Gastrocnemius medialis (tissue), 4 donors: ENCODE measurements at regions not wholly inside any gene's neighbourhood (a gene's known extent, or its start where the extent isn't known, plus 50 kb on each side); places are given as distances from the start of the nearest gene placed in this dataset.

Experiments
- ATAC-seq, 2 donors: fragments of 150-250 bp; one replicate each; pipeline ENCODE4 v1.9.1; 2016
- DNase-seq, 2 donors: peaks; one replicate each; pipeline ENCODE4 v3.0.0-alpha.2; 2019
- H3K27ac ChIP-seq, 4 donors: fragments of 200-600 bp; sonication (generic); 1 replicate in 1 of 4; 2 replicates in 3 of 4; pipeline ENCODE4 v1.5.1; 2016 to 2018; ENCODE audit warnings: mild to moderate bottlenecking in 2 of 4, moderate library complexity in 1 of 4
- H3K27me3 ChIP-seq, 3 donors: fragments of 200-600 bp; sonication (generic) in 2 of 3; 1 replicate in 1 of 3; 2 replicates in 2 of 3; pipeline versions ENCODE4 v1.5.1 to v1.6.0; 2016 to 2019; ENCODE audit warnings: mild to moderate bottlenecking in 1 of 3, moderate library complexity in 1 of 3
- H3K36me3 ChIP-seq, 2 donors: fragments of 200-600 bp; sonication (generic) in 1 of 2; one replicate each; pipeline ENCODE4 v1.5.1; 2017 to 2018
- H3K4me1 ChIP-seq, 2 donors: fragments of 200-600 bp; sonication (generic) in 1 of 2; one replicate each; pipeline ENCODE4 v1.5.1; 2016 to 2017; ENCODE audit warnings: mild to moderate bottlenecking in 2 of 2
- H3K4me3 ChIP-seq, 4 donors: fragments of 200-600 bp; sonication (generic) in 3 of 4; 1 replicate in 1 of 4; 2 replicates in 3 of 4; pipeline ENCODE4 v1.5.1; 2016 to 2019; ENCODE audit warnings: mild to moderate bottlenecking in 2 of 4
- H3K9me3 ChIP-seq, 3 donors: fragments of 200-600 bp; sonication (generic) in 2 of 3; 1 replicate in 1 of 3; 2 replicates in 2 of 3; pipeline ENCODE4 v1.5.1; 2016 to 2019
- CTCF ChIP-seq, 5 experiments: fragments of 450-650 bp in 3 of 5; fragments of 200-600 bp in 2 of 5; sonication (generic) in 2 of 5; IDR thresholded peaks in 4 of 5; conservative IDR thresholded peaks in 1 of 5; 1 replicate in 4 of 5; 2 replicates in 1 of 5; pipeline ENCODE4 v1.5.1; 2016 to 2019; ENCODE audit warnings: antibody characterized with exemption in 5 of 5, mild to moderate bottlenecking in 3 of 5, moderate library complexity in 3 of 5
- POLR2A ChIP-seq, 2 donors: fragments of 450-650 bp; IDR thresholded peaks; one replicate each; pipeline ENCODE4 v1.6.1; 2017; ENCODE audit warnings: antibody characterized with exemption in 2 of 2, mild to moderate bottlenecking in 2 of 2, moderate library complexity in 2 of 2
- in situ Hi-C, 4 donors: fragments of 200-750 bp; cut with MboI; loops; one replicate each; pipeline versions ENCODE4 v1.15.0 to v1.8.0; 2017; ENCODE audit warnings: low sequenced_read_pairs in 4 of 4
- intact Hi-C: fragments of 100-400 bp; cut with DNase I; formaldehyde crosslinking; loops from one replicate; pipeline ENCODE4 v1.15.1; 2023; ENCODE audit warnings: low total_unique reads

DNA sequence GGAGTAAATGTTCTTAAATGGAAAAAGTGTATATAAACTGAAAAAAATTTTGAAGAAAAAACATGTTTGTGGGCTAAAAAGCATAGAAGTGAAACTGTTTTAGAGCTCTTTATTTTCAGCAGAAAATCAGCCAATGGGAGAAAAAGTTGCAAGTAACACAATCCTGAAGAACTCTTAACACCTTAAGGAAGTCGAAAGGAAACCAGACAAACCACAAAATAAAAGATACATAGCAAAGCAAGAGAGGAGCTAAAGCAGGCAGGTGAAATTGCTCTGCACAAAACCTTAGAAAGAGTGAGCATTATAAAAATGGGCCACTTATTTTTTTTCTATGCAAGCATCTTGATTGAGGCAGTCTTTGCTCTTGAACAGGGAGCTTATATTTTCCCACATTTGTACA is 300.5 kb downstream of the RAP2B start:
- H3K4me3 ChIP-seq: no peak overlapping the region
- no peaks in the 10 kb centered on the region for H3K27me3 ChIP-seq
- ATAC-seq: no peak
- in situ Hi-C loops (no loop called here), intact Hi-C loops (no loop called here)
- H3K36me3 ChIP-seq: no peaks in the 10 kb centered on the region
- no peak for DNase-seq
- no peaks in the 10 kb centered on the region for H3K9me3 ChIP-seq
- no peaks in the 10 kb centered on the region for H3K4me1 ChIP-seq
- no peak for TF ChIP-seq CTCF (IDR thresholded peaks at IDR 0.05 in 4 of 5, conservative IDR thresholded peaks at IDR 0.05 in 1 of 5)
- no peak for TF ChIP-seq POLR2A (IDR thresholded peaks at IDR 0.05)
- H3K27ac ChIP-seq: no peak overlapping the region

DNA sequence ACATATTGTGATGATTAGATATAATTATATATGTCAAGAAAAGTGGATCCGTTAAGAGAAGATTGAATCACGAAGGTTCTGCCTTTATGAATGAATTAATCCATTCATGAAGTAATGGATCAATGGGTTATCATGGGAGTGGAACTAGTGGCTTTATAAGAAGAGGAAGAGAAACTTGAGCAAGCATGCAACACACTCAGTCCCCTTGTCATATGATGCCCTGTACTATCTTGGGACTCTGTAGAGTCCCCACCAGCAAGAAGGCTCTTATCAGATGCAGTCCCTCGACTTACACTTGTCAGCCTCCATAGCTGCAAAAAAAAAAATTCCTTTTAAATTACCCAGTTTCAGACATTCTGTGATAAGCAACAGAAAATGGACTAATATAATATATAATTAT is 301.9 kb downstream of the RAP2B start:
- Histone ChIP-seq H3K4me1 (no peaks in the 10 kb centered on the region), H3K27me3 (no peaks in the 10 kb centered on the region), H3K9me3 (no peaks in the 10 kb centered on the region), H3K27ac (no peak overlapping the region), H3K36me3 (no peaks in the 10 kb centered on the region), H3K4me3 (no peak overlapping the region)
- TF ChIP-seq CTCF (IDR thresholded peaks at IDR 0.05 in 4 of 5, conservative IDR thresholded peaks at IDR 0.05 in 1 of 5) (no peak), POLR2A (IDR thresholded peaks at IDR 0.05) (no peak)
- in situ Hi-C loops (no loop called here), intact Hi-C loops (no loop called here)
- no peak for ATAC-seq
- DNase-seq: no peak

DNA sequence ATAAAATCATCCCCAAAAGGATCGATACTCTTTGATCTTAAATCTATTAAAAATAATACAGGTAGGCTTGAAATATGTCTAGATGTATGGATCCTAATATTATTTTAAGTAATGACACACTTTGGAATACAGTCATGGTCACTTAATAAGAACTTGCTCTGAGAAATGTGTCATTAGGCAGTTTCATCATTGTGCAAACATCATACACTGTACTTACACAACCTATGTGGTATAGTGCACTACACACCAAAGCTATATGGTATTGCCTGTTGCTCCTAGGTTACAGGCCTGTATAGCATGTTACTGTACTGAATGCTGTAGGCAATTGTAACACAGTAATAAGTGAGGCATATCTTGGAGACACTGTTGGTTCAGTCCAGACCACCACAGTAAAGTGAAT is 307.1 kb downstream of the RAP2B start:
- DNase-seq (no peak), ATAC-seq (no peak)
- Histone ChIP-seq H3K36me3 (no peaks in the 10 kb centered on the region), H3K27me3 (no peaks in the 10 kb centered on the region), H3K9me3 (no peaks in the 10 kb centered on the region), H3K4me3 (no peak overlapping the region), H3K27ac (no peak overlapping the region), H3K4me1 (no peaks in the 10 kb centered on the region)
- TF ChIP-seq POLR2A (IDR thresholded peaks at IDR 0.05): no peak
- TF ChIP-seq CTCF (IDR thresholded peaks at IDR 0.05 in 4 of 5, conservative IDR thresholded peaks at IDR 0.05 in 1 of 5): no peak
- in situ Hi-C loops: no loop called here
- intact Hi-C loops: no loop called here

GRCh38 chr3:153484842-153485241 is 322.8 kb downstream of the RAP2B start:
- Histone ChIP-seq H3K36me3 (no peaks in the 10 kb centered on the region), H3K4me1 (no peaks in the 10 kb centered on the region), H3K4me3 (no peak overlapping the region), H3K9me3 (no peaks in the 10 kb centered on the region), H3K27ac (no peak overlapping the region), H3K27me3 (no peaks in the 10 kb centered on the region)
- DNase-seq (no peak), ATAC-seq (no peak)
- intact Hi-C loops (no loop called here), in situ Hi-C loops (no loop called here)
- TF ChIP-seq CTCF (IDR thresholded peaks at IDR 0.05 in 4 of 5, conservative IDR thresholded peaks at IDR 0.05 in 1 of 5): no peak
- no peak for TF ChIP-seq POLR2A (IDR thresholded peaks at IDR 0.05)

DNA sequence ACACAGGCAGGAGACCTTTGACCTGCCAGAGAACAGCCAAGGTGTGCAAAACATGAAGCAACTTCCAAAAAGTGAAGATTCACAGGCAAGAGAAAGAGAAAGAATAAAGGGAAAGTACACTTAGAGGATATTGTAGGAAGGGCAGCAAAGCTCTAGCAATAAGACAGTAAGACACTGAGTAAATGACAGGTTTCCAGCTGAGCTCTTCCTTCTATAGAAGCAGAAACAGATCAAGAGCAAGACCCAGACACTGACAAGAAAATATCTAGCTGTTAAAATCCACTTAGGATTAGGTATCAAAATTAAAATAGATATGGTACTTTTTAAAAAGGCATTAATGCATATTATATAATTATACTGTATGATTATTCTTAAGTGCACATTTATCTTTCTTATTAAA is 333.4 kb downstream of the RAP2B start:
- in situ Hi-C loops (no loop called here), intact Hi-C loops (no loop called here)
- Histone ChIP-seq H3K36me3 (no peaks in the 10 kb centered on the region), H3K27ac (no peak overlapping the region), H3K4me1 (no peaks in the 10 kb centered on the region), H3K27me3 (no peaks in the 10 kb centered on the region), H3K9me3 (no peaks in the 10 kb centered on the region), H3K4me3 (no peak overlapping the region)
- TF ChIP-seq POLR2A (IDR thresholded peaks at IDR 0.05) (no peak), CTCF (IDR thresholded peaks at IDR 0.05 in 4 of 5, conservative IDR thresholded peaks at IDR 0.05 in 1 of 5) (no peak)
- ATAC-seq: no peak
- no peak for DNase-seq
